Stimulated activated CD4-positive, alpha-beta T cell treated with anti-CD3 and anti-CD28 coated beads, Interleukin-2, amount 100 ng/mL, for 4 hours (primary cell): ENCODE measurements at regions not wholly inside any gene's neighbourhood (a gene's known extent, or its start where the extent isn't known, plus 50 kb on each side); places are given as distances from the start of the nearest gene placed in this dataset.

ENCODE experiments used
- DNase-seq: peaks from one replicate; pipeline ENCODE4 v3.0.0-alpha.2; 2020; ENCODE audit warnings: low read depth

DNA sequence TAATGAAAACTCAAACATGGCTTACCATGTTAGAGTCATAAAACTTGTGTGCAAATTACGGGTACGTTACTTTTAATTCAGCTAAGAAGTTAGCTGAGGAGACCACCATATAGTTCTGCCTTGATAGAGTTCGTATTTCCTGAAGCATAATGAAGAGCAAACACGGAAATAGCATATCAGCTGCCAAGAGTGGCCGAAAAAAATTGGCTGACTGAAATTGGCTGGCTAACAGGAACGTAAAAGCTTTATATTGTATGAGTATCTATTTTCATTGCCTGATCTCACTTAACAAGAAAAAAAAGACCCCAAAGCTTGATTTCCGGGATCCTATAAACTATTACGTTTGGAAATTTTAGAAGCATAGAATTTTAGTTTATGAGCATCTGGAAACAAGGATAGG is 1222.9 kb downstream of the ZPLD1 start:
- DNase-seq, result no peak

DNA sequence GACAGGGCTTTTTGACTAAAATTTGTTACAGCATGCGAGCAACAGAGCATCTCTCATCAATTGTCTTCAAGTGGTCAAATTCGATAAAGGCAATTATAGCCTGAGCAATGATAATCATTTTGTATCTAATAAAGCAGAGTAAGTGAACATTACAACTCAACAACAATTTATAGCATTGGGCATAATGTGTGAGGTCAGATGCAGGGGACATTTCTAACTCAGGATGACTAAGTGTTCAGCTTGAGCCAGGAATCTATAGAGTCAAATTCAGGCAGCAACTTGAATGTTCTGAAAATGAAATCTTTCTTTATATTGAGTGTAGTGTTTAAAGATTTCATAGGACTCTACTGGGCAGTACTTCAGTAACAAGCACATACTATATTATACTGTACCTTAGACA is 1226.0 kb downstream of the ZPLD1 start:
- DNase-seq, result no peak

DNA sequence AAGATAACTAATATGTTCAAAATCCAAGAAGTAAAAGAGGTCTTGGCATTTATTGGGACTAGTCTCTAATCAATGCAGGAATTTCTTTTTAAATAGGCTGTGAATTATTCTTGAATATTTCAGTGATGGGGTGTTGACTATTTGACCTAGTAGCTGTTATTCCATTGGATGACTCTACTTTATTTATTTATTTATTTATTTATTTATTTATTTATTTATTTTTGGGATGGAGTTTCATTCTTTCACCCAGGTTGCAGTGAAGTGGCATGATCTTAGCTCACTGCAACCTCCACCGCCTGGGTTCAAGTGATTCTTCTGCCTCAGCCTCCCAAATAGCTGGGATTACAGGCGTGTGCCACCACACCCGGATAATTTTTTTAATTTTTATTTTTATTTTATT is 1227.8 kb downstream of the ZPLD1 start:
- DNase-seq, result no peak

DNA sequence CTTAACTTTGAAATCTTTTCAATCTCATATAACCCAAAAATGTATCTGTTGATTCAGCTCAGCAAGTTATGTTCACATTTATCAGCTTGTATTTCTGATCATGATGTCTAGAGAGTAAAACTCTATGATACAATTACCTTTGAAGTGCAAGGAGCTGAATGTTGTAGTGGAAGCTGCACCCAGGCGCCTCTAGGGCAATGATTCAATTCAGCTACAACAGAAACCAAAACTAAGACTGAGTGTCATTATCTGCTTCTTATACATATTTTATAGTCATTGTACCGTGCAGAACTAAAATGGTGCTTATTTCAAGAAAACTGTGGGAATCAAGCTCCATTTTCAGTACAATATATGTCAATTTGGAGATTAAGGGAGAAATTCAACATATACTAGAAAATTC is 1237.5 kb downstream of the ZPLD1 start:
- no peak for DNase-seq

DNA sequence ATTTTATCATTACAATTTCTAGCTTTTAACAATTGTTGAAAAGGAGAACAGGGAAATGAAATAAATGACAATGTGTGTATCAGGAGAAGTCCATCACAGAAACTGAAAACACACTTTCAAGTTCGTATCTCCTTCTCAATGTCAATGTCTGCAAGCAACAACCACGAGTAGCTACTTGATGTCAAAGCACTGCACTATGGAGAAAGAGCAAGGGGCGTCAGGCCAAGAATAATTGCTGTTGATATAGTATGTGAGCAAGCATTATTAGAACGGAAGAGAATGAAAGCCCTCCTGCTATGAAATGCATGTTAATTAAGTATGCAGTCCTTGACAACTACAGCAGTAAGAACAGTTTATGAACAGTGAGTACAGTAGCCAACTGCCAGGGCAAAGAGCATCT is 1250.1 kb downstream of the ZPLD1 start:
- no peak for DNase-seq

DNA sequence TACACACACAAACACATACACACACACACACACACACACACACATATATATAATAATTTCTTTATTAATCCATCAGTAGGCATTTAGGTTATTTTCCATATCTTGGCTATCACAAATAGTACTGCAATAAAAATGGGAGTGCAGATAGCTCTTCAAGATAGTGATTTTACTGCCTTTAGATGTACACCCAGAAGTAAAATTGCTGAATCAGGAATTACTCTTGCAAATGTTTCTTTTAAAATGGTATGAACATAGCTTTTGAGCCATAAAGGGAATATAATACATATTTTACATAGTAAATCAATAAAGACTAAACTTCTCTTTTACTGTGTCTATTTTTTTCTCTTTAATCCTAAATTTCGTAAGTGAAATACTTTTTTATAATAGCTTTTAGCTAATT is 1251.1 kb downstream of the ZPLD1 start:
- DNase-seq, result no peak

DNA sequence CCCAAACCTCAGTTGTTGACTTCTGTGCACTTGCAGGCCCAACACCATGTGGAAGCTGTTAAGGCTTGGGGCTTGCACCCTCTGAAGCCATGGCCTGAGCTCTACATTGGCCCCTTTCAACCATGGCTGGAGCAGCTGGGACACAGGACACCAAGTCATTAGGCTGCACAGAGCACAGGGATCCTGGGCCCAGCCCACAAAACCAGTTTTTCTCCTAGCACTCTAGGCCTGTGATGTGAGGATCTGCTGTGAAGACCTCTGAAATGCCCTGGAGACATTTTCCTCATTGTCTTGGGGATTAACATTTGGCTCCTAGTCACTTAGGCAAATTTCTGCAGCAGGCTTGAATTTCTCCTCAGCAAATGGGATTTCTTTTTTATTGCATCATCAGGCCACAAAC is 1255.7 kb downstream of the ZPLD1 start:
- DNase-seq, result no peak

DNA sequence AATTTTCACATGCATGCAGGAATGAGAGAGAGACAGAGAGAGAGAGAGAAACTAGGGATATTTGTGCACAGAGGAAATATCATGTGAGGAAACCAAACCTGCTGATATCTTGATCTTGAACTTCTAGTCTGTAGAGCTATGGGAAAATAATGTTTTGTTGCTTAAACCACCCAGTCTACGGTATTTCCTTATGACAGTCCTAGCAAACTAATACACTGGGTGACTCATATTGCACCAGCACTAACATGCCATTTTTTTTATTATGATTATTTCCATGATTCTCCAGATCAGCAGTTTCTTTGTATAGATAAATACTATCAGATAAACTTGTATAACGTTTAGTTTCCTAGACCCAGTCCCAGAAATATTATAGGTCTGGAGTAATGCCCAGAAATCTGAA is 1259.0 kb downstream of the ZPLD1 start:
- DNase-seq, result no peak

DNA sequence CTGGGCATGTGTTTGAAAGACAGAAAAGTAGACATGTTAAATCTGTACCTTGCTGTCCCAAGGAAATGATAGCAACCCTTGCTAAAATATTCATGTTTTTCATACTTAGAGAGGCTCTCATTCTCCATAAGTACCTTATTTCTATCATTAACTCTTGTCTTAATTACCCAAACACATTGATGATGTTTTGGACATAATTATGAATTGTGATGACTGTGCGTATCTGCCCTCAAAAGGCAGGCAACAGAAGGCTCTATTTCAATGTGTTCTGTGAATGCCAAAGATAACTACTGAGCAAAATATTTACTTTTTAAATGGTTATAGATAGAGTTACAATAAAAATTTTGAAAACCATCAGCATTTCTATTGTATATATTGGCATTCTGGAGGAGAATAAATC is 1263.8 kb downstream of the ZPLD1 start:
- no peak for DNase-seq

DNA sequence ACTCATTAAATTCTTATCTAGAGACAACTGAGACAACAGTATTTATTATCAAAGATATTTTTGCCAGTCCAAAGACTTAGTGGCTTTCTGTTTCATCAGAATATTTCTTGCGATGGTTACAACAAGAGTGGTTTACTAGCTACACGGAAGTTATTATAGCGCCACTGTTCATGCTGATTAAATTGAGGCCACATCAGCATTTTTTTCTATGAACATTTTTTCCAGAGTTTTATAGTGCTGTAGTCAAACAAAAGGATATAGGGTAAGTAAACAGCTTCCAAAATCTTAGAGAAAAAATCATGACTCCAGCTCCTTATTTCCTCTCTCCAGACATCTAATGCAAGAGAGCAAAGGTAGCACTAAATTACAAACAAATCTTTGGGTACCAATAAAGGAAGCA is 1264.4 kb downstream of the ZPLD1 start:
- DNase-seq, result no peak

DNA sequence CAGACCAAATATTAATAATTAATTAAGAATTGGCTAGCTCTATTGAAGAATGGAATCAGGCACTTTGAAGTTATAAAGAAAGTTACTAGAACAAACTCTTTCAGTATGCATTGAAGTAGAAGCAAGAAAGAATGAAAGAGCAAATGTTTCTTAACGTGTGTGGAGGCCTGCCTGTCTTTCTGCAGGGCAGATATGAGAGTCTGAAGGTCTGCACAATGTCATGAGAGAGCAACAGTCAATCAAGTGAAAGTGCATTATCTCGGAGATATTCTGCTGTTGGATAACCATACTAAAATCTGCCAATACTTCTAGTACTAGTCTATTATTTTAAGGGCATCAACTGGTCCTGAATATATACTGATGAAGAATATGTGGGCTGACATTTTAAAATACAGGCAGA is 1270.8 kb downstream of the ZPLD1 start:
- DNase-seq, result no peak

DNA sequence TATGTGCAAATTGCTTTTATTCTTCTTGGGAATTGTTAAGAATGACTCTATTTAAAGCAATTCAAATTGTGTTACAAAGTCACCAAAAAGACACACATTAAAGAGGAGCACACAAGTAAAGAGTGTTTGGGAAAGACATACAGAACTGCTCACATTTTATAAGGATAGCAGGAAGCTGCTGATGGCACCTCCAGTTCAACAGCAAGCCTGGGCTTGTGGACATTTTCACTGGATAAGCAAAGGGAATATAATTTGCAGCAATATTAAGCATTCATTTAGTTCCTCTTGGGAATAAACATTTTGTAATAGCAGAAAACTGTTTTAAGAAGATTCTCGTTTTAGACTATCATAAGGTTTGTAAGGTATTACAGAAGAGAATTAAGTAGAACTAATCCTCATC is 1271.9 kb downstream of the ZPLD1 start:
- DNase-seq, result no peak

DNA sequence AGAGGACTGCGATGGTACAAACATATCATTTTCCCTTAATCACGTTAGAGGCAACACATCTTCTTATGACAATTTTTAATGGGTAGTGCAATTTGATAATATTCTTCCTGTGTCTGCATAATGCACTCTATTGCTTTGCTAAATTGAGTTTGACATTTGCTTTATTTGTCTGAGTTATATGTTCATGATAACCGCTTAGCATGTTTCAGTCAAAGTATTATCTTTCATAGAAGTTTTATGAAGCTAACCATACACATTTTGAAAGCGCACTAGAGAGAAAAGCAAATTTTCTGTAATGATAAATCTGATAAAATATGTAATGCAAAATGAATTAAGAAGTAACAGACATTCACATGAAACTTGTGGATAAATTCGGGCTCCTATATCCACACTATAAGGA is 1276.9 kb downstream of the ZPLD1 start:
- no peak for DNase-seq

DNA sequence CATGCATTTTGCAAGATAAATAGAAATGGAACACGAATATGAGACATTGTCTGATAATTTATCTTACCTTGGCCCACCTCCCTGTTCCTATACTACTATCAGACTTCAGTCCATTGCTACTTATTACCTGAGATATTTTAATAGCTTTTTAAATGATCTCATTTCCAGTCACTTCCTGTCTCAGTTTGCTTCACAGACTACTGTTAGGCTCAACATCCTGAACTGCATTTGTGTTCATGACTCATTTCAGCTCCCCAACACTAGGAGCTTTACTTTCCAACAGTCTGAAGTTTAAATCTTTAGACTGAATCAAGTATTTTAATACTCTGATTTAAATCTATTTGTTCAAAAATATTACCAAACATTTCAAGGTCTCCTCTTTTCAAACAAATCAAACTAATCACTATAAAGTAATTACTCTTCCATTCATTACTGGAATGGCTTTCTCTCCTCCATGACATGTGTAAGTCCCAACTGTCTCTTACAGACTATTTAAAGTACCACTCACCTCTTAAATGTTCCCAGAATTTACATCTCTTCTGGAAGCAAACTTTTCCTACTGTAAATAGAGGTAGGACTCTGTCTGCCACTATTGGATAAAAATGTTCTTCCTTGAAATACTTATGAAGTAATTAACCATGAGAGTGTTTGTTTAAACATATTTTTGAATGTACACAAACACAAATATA is 1277.6 kb downstream of the ZPLD1 start:
- no peak for DNase-seq

DNA sequence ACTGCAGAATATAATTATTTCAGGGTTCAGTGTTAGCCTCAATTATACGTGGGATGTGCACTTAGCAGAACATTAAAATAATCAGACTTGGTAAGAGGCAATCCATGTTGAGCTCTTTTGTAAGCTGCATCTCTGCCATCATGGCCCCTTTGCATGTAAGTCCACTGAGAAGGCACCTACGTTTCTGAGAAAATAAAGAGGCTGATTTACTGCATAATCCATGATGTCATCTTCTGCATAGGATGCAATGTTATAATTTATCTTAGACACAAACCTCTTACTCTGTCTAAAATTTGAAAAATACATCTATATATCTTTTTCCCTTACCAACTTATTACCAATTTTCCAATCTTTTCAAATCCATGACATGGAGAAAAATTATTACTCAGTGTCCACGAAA is 1294.7 kb downstream of the ZPLD1 start:
- DNase-seq, result no peak

DNA sequence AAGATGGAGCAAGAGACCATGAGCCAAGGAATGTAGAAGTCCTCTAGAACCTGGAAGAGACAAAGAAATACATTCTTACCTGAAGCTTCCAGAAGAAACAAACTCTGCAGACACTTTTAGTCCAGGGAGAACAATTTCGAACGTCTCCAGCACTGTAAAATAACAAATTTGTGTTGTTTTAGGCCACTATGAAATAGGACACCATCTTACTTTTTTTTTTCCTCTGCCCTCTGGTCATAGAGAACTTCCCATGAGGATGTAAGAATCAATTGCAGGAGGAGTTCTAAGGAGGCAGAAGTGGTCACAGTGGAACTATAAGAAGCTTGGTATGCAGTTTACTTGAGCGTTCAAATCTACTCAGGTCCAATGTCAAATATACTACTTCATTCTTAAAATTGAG is 1295.9 kb downstream of the ZPLD1 start:
- no peak for DNase-seq

DNA sequence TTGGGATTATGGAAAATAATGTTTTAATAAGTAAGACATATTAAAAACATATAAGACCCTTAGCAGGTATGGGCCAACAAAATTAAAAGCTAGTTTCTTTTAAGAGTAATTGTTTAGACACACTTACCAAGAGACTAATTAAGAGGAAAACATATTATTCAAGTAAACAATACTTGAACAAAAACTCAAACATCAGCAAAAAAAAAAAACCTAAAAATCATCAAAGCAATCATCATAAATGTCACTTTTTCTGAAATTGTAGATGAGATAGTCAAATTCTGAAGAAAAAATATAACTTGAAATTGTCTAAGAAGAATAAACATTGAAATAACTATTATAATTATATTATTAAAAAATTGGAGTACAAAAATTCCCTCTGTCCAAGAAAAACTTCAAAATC is 1318.2 kb downstream of the ZPLD1 start:
- no peak for DNase-seq

DNA sequence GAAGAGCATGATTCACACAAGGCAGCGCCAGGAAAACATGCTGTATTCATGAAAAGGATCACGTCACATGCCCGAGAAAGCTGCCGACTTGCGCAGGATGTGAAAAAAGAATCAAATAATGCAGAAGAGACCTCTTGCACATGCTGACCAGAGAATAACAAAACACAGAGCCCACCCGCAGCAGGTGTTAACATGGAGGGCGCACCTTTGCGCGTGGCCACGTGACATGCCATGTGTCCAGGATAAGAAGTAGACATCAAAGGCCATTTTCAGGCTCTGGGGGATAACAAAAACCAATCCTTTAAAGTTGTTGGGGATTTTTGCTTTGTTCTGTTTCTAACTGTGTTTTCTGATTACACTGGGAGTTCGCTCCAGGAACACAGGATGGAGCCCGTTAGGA is 1332.8 kb downstream of the ZPLD1 start:
- no peak for DNase-seq

DNA sequence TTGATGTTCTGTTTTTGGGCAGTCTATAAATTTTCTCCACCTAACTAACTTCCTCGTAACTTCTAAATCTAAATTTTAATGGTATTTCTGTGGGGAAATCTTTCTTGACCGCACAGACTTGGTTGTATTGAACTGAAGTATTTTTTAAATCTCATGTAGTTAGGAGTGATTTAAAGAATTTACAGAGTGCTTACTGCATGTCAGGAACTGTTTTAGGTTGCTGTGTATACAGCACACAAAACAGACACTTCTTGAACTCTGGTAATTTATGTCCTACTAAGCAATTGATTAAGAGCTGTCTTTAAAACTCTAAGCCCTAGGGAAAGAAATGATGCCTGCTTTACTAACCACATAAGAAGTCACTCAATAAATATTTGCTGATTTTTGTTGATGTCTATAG is 1350.2 kb downstream of the ZPLD1 start:
- no peak for DNase-seq

DNA sequence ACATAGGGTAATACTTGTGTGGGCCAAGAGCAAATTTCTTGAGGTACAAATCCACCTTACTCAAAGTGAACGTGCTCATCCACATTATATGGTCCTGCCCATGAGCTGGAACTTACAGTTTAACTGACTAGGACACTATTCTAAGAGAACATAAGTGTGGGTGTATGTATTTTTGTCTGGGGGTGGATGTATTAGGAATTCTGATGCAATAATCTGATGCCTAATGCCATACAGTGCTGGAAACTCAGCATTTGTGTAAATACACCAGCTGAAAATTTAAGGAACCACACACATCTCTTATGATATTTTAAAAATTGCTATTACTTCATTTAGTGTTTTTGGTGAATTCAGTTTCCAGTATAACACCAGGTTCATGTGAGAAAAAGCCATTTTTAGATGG is 1350.7 kb downstream of the ZPLD1 start:
- DNase-seq, result no peak

DNA sequence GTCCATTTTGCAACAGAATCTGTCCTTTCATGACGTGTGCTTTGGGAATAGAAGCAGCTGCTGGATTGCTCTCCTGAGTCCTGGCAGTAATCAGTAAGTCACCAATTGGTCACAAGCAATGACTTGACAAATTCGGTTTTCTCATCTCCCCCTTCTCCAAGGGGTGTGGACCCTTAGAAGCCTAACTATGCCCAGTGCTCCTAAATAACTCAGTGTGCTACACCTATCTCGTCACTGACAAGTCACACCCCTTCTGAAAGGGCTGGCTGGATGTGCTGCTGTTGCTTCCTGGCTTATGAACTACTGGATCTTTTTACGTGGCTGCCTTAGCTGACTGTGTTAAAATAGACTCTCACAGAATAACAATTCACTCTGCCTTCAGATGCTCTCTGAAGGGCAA is 1351.5 kb downstream of the ZPLD1 start:
- no peak for DNase-seq

DNA sequence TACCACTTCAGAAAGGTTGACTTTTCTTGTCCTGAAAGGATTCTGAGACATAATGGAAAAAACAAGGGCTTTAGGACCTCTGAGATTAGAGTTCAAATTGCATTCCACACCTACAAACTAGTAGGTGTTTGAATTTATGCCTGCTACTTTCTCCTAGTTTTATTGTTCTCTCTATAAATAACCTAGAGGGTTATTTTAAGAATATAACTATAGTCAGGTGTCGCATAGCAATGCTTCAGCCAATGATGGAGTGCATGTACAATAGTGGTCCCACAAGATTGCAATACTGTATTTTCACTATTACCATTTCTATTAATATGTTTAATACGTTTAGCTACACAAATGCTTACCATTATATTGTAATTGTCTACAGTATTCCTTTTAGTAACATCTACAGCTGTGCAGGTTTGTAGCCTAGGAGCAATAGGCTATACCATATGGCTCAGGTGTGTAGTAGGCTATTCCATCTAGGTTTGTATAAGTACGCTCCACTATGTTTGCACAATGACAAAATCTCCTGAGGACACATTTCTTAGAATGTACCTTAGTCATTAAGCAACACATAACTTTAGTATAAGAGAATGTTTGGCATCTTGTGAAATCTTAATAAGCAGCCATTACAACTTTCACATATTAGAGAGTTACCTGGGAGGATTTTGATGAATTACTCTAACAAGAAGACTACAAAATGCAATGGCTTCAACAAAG is 1352.5 kb downstream of the ZPLD1 start:
- DNase-seq, result no peak

DNA sequence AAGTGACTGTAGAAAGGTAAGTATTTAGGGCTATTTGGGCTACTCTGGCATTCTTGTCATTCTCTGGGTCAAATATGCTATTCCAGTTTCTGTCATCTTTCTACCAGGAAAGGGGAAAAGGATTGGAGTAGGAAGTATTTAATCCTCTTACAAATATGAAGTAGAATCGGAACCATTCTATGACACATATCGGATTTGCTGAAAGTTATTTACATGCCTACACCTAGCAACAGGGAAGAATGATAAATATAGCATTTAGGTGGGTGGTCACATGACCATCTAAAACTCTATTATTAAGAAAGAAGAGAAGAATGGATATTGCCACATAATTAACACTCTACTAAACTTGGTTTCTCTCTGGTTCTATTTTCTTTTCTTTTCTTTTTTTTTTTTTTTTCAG is 1353.1 kb downstream of the ZPLD1 start:
- DNase-seq, result no peak
